ENCODE measurements at regions not wholly inside any gene's neighbourhood (a gene's known extent, or its start where the extent isn't known, plus 50 kb on each side); places are given as distances from the start of the nearest gene placed in this dataset.

GRCh38 chr10:36717118-36717517 is 408.3 kb upstream of the ANKRD30A start:
- no peaks in the 10 kb centered on the region for H4K20me1 ChIP-seq (ENCODE audit: insufficient read depth, low read length)
- H3K23ac ChIP-seq (ENCODE audit: low read depth, low read length), result no peak overlapping the region
- dilution Hi-C loops (cut with HindIII; ENCODE audit: low sequenced_read_pairs, unreplicated experiment) (no loop called here), in situ Hi-C loops (cut with MboI; ENCODE audit: low sequenced_read_pairs) (no loop called here), intact Hi-C loops (cut with micrococcal nuclease) (no loop called here)
- H3K36me3 ChIP-seq (ENCODE audit: control insufficient read depth, insufficient read depth, low read length), result no peaks in the 10 kb centered on the region
- no peak overlapping the region for H2BK120ac ChIP-seq (ENCODE audit: low read depth, low read length)
- H4K5ac ChIP-seq (ENCODE audit: low read depth, low read length), result no peak overlapping the region
- H3K9me3 ChIP-seq (ENCODE audit: control insufficient read depth, insufficient read depth, low read length), result no peaks in the 10 kb centered on the region
- no peak overlapping the region for H3K9ac ChIP-seq (ENCODE audit: low read depth, low read length)
- H2BK5ac ChIP-seq (ENCODE audit: low read depth, low read length, poor library complexity, severe bottlenecking), result no peak overlapping the region
- no peak overlapping the region for H3K14ac ChIP-seq (replicated peaks; ENCODE audit: low read depth, low read length)
- no peaks in the 10 kb centered on the region for H3K27me3 ChIP-seq (ENCODE audit: control insufficient read depth, insufficient read depth, low read length)
- no CpG with 5 or more reads among the region's 2 CpGs for WGBS, 2 experiments (ENCODE audit: extremely low coverage in 2 of 2, insufficient read length in 1 of 2)
- TF ChIP-seq FOS (IDR thresholded peaks at IDR 0.05; ENCODE audit: low read depth, low read length) (no peak), RCOR1 (IDR thresholded peaks at IDR 0.05; ENCODE audit: insufficient replicate concordance, low read length) (no peak), CEBPB (IDR thresholded peaks at IDR 0.05; ENCODE audit: low read depth, low read length) (0 out of 2 replicates have a peak, but pooled peaks have one; percentile 3), SMC3 (IDR thresholded peaks at IDR 0.05; ENCODE audit: low read depth, low read length) (no peak), MAZ (IDR thresholded peaks at IDR 0.05; ENCODE audit: borderline replicate concordance, low read depth, low read length) (no peak), MXI1 (IDR thresholded peaks at IDR 0.05; ENCODE audit: borderline replicate concordance, low read depth, low read length) (no peak)
- peaks cover 3% of the 10 kb centered on the region for H3K4me1 ChIP-seq (ENCODE audit: control insufficient read depth, insufficient read depth, low read length)
- H3K4ac ChIP-seq (ENCODE audit: low read depth, low read length), result no peak overlapping the region
- H4K8ac ChIP-seq (ENCODE audit: low read depth in 2 of 2, low read length in 2 of 2), result no peak overlapping the region
- H4K91ac ChIP-seq (ENCODE audit: insufficient read depth, low read depth, low read length), result no peak overlapping the region
- H3K79me1 ChIP-seq (ENCODE audit: low read depth in 1 of 2, low read length in 2 of 2), result no peaks in the 10 kb centered on the region
- H2AK5ac ChIP-seq (ENCODE audit: low read depth, low read length), result no peak overlapping the region
- DNase-seq (peak; percentile 23), ATAC-seq (ENCODE audit: low read depth) (no peak)
- H3K9me1 ChIP-seq (ENCODE audit: insufficient read depth, low read length), result no peaks in the 10 kb centered on the region
- no peak overlapping the region for H2BK15ac ChIP-seq (ENCODE audit: low read depth, low read length)
- no peak overlapping the region for H3K4me2 ChIP-seq (ENCODE audit: low read depth, low read length)
- POLR2A ChIA-PET (ENCODE audit: unreplicated experiment), result no interaction called here
- H2AK9ac ChIP-seq (replicated peaks; ENCODE audit: low read depth, low read length, poor library complexity), result no peak overlapping the region
- no peak overlapping the region for H3K18ac ChIP-seq (ENCODE audit: low read depth, low read length)
- no peak overlapping the region for H3K56ac ChIP-seq (ENCODE audit: extremely low read depth, insufficient read depth, low read length)
- H2AFZ ChIP-seq (replicated peaks; ENCODE audit: low read length, poor library complexity), result no peak overlapping the region
- CTCF ChIA-PET, result interaction anchor here (0.6 kb wide), 1 partner anchor 385 kb away, joined by 3 read pairs; no protein-coding TSS in a partner anchor
- no peak overlapping the region for H2BK20ac ChIP-seq (ENCODE audit: low read depth, low read length)
- H3K4me3 ChIP-seq (ENCODE audit: insufficient read depth, low read depth, low read length), result no peak overlapping the region
- no peak overlapping the region for H3K27ac ChIP-seq (ENCODE audit: insufficient read depth, low read length)
- no TSS peak for BruUV-seq (replicated peaks)

Data from IMR-90 (cell line).